Activated naive CD8-positive, alpha-beta T cell (primary cell): ENCODE measurements at regions not wholly inside any gene's neighbourhood (a gene's known extent, or its start where the extent isn't known, plus 50 kb on each side); places are given as distances from the start of the nearest gene placed in this dataset.

ENCODE experiments used
- H3K27ac Mint-ChIP-seq: one replicate; pipeline ENCODE4 v1.8.0; 2021; ENCODE audit warnings: mixed read lengths
- H3K27me3 Mint-ChIP-seq: one replicate; pipeline ENCODE4 v1.8.0; 2021; ENCODE audit warnings: mixed read lengths
- H3K36me3 Mint-ChIP-seq: one replicate; pipeline ENCODE4 v1.8.0; 2021; ENCODE audit warnings: mixed read lengths
- H3K4me1 Mint-ChIP-seq: one replicate; pipeline ENCODE4 v1.8.0; 2021; ENCODE audit warnings: low read depth, mixed read lengths
- H3K4me3 Mint-ChIP-seq: one replicate; pipeline ENCODE4 v1.8.0; 2021; ENCODE audit warnings: mild to moderate bottlenecking, mixed read lengths
- H3K9me3 Mint-ChIP-seq: one replicate; pipeline ENCODE4 v1.8.0; 2021; ENCODE audit warnings: low read depth, mixed read lengths

GRCh38 chr5:74248576-74248975, 392.0 kb downstream of the ENC1 start:
- H3K4me3 Mint-ChIP-seq, result no peak overlapping the region
- H3K27me3 Mint-ChIP-seq, result peaks cover 8% of the 10 kb centered on the region
- no peak overlapping the region for H3K27ac Mint-ChIP-seq

GRCh38 chr5:74244406-74244805, 396.1 kb downstream of the ENC1 start:
- Mint-ChIP-seq H3K9me3 (no peaks in the 10 kb centered on the region), H3K27ac (no peak overlapping the region), H3K27me3 (peaks cover 5% of the 10 kb centered on the region), H3K36me3 (no peaks in the 10 kb centered on the region), H3K4me1 (no peaks in the 10 kb centered on the region), H3K4me3 (no peak overlapping the region)

More at GRCh38 chr5:74248576-74248975, 392.0 kb downstream of the ENC1 start:
- Mint-ChIP-seq H3K4me1 (no peaks in the 10 kb centered on the region), H3K9me3 (no peaks in the 10 kb centered on the region), H3K36me3 (no peaks in the 10 kb centered on the region)

GRCh38 chr5:74243634-74244033, 396.9 kb downstream of the ENC1 start:
- H3K27me3 Mint-ChIP-seq, result peaks cover 6% of the 10 kb centered on the region
- H3K36me3 Mint-ChIP-seq, result no peaks in the 10 kb centered on the region
- no peak overlapping the region for H3K27ac Mint-ChIP-seq
- H3K4me1 Mint-ChIP-seq, result no peaks in the 10 kb centered on the region
- no peak overlapping the region for H3K4me3 Mint-ChIP-seq
- H3K9me3 Mint-ChIP-seq, result no peaks in the 10 kb centered on the region

GRCh38 chr5:74242516-74242915, 398.0 kb downstream of the ENC1 start:
- peaks cover 10% of the 10 kb centered on the region for H3K27me3 Mint-ChIP-seq
- no peaks in the 10 kb centered on the region for H3K36me3 Mint-ChIP-seq
- no peak overlapping the region for H3K27ac Mint-ChIP-seq
- H3K9me3 Mint-ChIP-seq, result no peaks in the 10 kb centered on the region
- no peaks in the 10 kb centered on the region for H3K4me1 Mint-ChIP-seq
- no peak overlapping the region for H3K4me3 Mint-ChIP-seq

- Mint-ChIP-seq H3K27ac (no peak overlapping the region), H3K36me3 (no peaks in the 10 kb centered on the region), H3K4me1 (no peaks in the 10 kb centered on the region), H3K4me3 (no peak overlapping the region), H3K27me3 (peaks cover 9% of the 10 kb centered on the region), H3K9me3 (no peaks in the 10 kb centered on the region)
These were observed 398.8 kb downstream of the ENC1 start for GRCh38 chr5:74241751-74242140.

GRCh38 chr5:74240783-74241750, 399.5 kb downstream of the ENC1 start:
- peaks cover 10% of the 10 kb centered on the region for H3K27me3 Mint-ChIP-seq
- H3K4me3 Mint-ChIP-seq, result no peak overlapping the region
- H3K9me3 Mint-ChIP-seq, result no peaks in the 10 kb centered on the region
- H3K27ac Mint-ChIP-seq, result no peak overlapping the region
- no peaks in the 10 kb centered on the region for H3K36me3 Mint-ChIP-seq
- no peaks in the 10 kb centered on the region for H3K4me1 Mint-ChIP-seq

- no peak overlapping the region for H3K4me3 Mint-ChIP-seq
- no peak overlapping the region for H3K27ac Mint-ChIP-seq
These were observed 401.3 kb downstream of the ENC1 start for GRCh38 chr5:74239261-74239660.

DNA sequence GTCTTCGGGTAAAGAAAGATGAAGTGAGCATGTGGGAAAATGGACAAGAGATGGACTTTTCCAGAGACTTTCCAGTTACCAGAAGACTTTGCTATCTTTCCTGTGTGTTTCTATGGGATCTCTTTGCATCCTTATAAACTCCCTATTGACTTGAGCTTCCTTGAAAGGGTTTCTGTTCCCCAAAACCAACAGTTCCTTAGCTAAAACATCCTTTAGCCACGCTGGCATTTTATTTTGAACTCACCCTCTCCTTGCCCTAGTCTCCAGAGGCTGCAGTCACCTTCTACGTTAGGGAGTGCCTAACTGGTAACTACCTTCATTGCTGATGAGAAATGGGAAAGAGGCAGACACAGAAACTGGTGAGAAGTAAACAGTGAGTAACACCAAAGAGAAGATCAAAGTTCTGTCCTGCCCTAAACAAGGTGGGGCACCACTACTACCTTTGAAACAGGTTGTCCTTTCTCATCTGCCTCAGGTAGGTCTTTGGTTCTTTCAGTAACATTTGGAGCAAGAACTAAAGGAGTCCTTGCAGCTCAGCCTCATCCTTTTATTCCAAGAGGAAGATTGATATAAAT, 402.9 kb downstream of the ENC1 start:
- Mint-ChIP-seq H3K27me3 (peaks cover 10% of the 10 kb centered on the region), H3K27ac (no peak overlapping the region), H3K36me3 (no peaks in the 10 kb centered on the region), H3K4me3 (no peak overlapping the region), H3K9me3 (no peaks in the 10 kb centered on the region), H3K4me1 (no peaks in the 10 kb centered on the region)

More at GRCh38 chr5:74239261-74239660, 401.3 kb downstream of the ENC1 start:
- H3K4me1 Mint-ChIP-seq, result no peaks in the 10 kb centered on the region
- no peaks in the 10 kb centered on the region for H3K36me3 Mint-ChIP-seq
- H3K27me3 Mint-ChIP-seq, result peaks cover 11% of the 10 kb centered on the region
- H3K9me3 Mint-ChIP-seq, result no peaks in the 10 kb centered on the region

DNA sequence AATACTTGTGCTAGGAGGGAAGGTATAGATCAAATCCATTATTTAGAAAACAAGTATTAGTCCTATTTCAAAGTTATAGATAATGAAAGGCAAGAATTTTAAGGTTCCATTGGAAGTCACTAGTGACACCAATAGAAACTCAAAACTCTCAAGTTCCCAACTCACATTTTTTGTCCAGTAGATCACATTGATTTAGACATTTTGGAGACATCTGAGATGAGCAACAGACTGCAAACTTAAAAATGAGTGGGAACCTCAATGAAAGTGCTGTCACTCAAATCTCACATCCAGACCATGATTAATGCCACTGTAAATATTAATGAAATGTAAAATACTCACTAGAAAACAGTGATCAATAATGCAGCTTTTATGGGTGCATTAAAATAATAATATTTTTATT, 405.0 kb downstream of the ENC1 start:
- no peaks in the 10 kb centered on the region for H3K9me3 Mint-ChIP-seq
- H3K4me1 Mint-ChIP-seq, result no peaks in the 10 kb centered on the region
- H3K27me3 Mint-ChIP-seq, result peaks cover 18% of the 10 kb centered on the region
- no peaks in the 10 kb centered on the region for H3K36me3 Mint-ChIP-seq
- H3K4me3 Mint-ChIP-seq, result no peak overlapping the region
- no peak overlapping the region for H3K27ac Mint-ChIP-seq

- Mint-ChIP-seq H3K27ac (no peak overlapping the region), H3K4me1 (no peaks in the 10 kb centered on the region), H3K4me3 (no peak overlapping the region), H3K9me3 (no peaks in the 10 kb centered on the region), H3K27me3 (peaks cover 17% of the 10 kb centered on the region), H3K36me3 (no peaks in the 10 kb centered on the region)
These were observed 407.0 kb downstream of the ENC1 start for GRCh38 chr5:74233571-74233970.

DNA sequence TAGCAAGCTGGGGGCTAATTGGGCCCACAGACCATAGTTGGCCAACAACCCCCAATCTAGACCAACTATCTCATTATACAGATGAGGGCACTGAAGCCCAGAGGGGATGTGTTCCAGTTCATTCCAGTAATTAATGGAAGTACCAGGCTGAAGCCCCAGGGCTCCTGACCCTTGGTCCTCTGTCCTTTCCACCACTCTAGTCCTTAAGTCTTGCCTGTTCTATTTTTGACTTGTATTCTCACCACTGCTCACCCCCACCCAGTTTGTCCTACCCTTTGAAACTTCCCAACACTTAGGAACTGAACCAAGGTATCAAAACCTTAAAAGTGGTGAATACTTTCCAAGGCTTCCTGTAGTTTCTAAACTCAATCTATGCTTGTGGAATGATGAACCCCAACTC, 407.4 kb downstream of the ENC1 start:
- peaks cover 13% of the 10 kb centered on the region for H3K27me3 Mint-ChIP-seq
- H3K4me3 Mint-ChIP-seq, result no peak overlapping the region
- H3K36me3 Mint-ChIP-seq, result no peaks in the 10 kb centered on the region
- H3K27ac Mint-ChIP-seq, result no peak overlapping the region
- H3K4me1 Mint-ChIP-seq, result no peaks in the 10 kb centered on the region
- no peaks in the 10 kb centered on the region for H3K9me3 Mint-ChIP-seq

GRCh38 chr5:74232276-74232675, 408.3 kb downstream of the ENC1 start:
- Mint-ChIP-seq H3K27me3 (peaks cover 16% of the 10 kb centered on the region), H3K9me3 (no peaks in the 10 kb centered on the region), H3K36me3 (no peaks in the 10 kb centered on the region), H3K27ac (no peak overlapping the region), H3K4me3 (no peak overlapping the region), H3K4me1 (no peaks in the 10 kb centered on the region)

DNA sequence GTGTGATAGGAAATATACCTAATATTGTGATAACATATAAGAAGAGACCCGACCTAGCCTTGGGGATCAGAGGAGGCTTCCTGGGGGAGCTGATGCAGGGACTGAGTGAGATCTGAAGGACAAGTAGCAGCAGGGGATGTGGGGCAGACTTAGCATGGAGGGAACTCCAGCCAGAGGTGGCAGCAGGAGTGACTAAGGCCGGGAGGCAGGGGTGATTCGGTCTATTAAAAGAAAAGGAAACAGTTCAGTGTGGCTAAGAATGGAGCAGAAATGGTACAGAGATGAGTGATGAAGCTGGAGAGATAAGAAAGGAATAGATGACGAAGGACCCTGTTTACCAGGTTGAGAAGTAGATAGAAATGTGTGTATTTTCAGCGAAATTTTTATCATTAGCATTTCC, 408.8 kb downstream of the ENC1 start:
- H3K4me1 Mint-ChIP-seq, result no peaks in the 10 kb centered on the region
- H3K9me3 Mint-ChIP-seq, result no peaks in the 10 kb centered on the region
- no peak overlapping the region for H3K27ac Mint-ChIP-seq
- H3K27me3 Mint-ChIP-seq, result peaks cover 16% of the 10 kb centered on the region
- no peaks in the 10 kb centered on the region for H3K36me3 Mint-ChIP-seq
- no peak overlapping the region for H3K4me3 Mint-ChIP-seq

GRCh38 chr5:74226716-74227485, 413.6 kb downstream of the ENC1 start:
- Mint-ChIP-seq H3K27me3 (peaks cover 13% of the 10 kb centered on the region), H3K4me3 (no peak overlapping the region), H3K27ac (no peak overlapping the region), H3K9me3 (no peaks in the 10 kb centered on the region), H3K4me1 (no peaks in the 10 kb centered on the region), H3K36me3 (no peaks in the 10 kb centered on the region)

GRCh38 chr5:74225587-74225986, 414.9 kb downstream of the ENC1 start:
- peaks cover 7% of the 10 kb centered on the region for H3K27me3 Mint-ChIP-seq
- no peak overlapping the region for H3K27ac Mint-ChIP-seq
- no peaks in the 10 kb centered on the region for H3K9me3 Mint-ChIP-seq
- no peak overlapping the region for H3K4me3 Mint-ChIP-seq
- no peaks in the 10 kb centered on the region for H3K4me1 Mint-ChIP-seq
- H3K36me3 Mint-ChIP-seq, result no peaks in the 10 kb centered on the region
